HG03378 (cell line): ENCODE measurements at regions not wholly inside any gene's neighbourhood (a gene's known extent, or its start where the extent isn't known, plus 50 kb on each side); places are given as distances from the start of the nearest gene placed in this dataset.

ENCODE experiments used
- ATAC-seq: cut with Tn5 transposase; IDR thresholded peaks from one replicate; pipeline ENCODE4 v1.9.1; 2021; ENCODE audit warnings: mild to moderate bottlenecking, moderate library complexity; ENCODE audit not compliant: unreplicated experiment

DNA sequence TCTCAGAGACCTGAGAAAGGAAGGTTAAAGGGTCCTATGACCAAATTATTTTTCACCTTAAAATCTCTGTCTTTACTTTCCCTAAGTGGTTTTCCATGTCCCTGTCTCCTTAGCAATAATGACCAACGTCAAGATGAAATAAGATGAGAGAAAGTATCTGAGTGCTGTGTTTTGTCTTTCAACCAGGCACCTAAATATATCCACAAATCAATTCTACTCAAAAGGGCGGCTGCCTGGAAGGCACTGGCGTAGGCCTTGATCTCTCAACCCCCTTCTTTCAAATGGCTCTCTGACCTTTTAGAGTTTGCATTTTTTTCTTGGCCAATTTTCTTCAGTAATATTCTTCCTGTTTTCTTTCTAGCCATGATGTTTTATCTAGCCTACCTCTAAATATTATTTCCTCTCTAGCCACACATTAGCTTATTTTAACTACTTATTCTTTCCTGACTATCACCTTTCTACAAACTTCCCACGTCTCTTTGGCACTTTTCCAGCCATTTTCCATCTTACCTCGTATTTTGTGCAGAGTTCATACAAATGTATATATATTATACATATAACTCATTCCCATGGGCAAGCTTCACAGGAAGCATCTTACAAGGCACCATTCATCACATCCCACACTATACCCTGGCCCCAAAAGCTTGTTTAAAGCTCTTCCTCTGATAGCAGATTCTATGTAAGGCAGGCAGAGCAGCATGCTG lies 204.5 kb downstream of the SNX18 start:
- no peak for ATAC-seq

DNA sequence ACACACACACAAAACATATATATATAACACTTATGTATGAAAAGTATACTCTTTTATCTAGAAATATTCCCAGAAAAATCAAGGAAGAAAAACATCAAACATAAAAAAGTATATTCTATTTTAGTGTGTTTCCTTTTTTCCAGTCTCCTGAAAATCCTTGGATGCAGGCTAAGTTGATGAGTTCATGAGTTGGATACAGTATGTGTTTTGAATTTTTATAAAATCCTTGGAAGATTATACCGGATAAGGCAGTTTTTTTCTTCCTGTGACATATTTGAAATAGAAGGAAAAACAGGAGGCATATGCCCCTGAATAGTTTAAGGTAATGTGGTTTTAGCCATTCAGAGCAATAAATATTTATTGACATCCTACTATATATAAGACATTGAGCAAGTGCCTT lies 203.6 kb downstream of the SNX18 start:
- no peak for ATAC-seq

DNA sequence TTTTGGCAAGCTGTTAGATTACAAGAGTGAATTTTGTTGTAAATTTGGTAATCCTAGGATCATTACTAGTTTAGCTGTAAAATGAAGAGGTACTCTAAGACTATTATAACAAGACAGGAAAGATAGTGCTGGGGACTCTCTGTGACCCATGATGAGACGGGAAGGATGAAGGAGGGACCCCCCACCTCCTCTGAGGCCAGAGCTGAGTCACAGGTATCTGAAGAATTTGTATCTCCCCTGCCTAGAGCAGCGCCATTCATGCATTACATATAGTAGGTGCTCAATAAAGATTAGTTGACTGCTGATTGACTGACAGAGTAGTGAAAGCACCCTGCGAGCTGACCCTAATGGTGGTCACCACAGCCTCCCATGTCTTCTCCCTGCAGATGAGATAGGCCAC lies 202.8 kb downstream of the SNX18 start:
- no peak for ATAC-seq

DNA sequence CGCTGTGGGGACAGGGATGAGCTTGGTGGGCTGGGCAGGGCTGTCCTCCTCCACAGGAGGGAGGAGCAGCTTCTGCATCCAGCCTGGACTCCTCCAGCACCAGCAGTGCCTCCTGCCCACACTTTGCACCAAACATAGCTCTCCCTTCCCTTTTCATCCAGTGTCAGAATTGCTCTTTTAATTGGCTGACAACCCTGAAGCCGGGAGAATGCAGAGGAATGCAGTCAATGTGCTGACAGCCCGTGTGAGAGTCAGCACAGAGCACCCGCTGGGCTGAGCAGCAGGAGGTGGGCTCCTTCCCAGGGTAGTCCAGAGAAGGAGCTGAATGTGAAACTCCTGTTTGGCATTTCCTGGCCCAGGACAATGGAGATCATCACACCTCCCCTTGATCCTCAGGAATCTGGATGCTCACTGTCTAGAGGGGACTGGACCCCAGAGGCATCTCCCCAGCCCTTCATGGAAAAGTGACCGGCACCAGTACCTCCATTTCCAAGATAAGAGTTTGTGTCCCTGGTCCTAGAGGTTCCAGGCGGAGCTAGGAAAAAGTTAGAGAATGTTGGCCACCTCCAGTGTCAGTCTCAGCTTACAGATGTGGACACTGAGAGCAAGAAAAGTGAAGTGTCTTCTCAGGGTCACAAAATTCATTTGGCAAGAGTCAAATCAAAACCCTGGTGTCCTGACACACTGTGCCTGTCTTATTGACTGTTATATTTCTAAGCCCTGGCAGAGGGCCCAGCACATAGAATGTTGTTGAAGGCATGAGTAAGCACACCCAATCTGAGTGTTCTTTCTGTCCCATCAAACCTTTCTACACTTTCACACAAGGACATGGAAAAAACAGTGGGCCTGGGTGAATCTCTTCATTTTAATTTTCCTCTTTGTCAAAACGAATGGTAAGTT lies 202.1 kb downstream of the SNX18 start:
- ATAC-seq: no peak

DNA sequence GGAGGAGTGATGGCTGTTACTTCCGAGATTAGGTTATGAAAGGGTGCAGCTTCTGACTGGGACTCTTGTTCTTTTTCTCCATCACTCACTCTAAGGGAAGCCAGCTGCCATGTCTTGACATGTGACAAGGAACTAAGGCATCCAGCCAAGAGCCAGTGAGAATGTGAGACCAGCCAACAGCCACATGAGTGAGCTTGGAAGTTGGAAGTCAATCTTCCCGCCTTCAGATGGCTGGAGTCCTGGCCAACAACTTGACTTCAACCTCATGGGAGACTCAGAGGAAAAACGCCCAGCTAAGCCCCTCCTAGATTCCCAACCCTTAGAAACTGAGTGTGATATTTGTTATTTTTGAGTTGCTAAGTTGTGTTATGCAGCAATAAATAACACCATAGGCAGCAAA lies 201.1 kb downstream of the SNX18 start:
- no peak for ATAC-seq

DNA sequence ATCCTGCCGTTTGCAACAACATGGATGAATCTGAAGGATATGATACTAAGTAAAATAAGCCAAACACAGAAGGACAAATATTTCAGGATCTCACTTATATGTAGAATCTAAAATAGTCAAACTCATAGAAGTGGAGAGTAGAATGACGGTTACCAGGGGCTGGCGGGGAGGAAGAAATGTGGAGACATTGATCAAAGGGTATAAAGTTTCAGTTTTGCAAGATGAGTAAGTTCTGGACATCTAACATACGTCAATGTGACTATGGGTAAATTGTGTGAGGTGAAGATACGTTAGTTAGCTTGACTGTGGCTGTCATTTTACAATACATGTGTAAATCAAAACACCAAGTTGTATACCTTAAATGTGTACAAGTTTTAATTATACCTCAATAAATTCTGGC lies 200.3 kb downstream of the SNX18 start:
- no peak for ATAC-seq

DNA sequence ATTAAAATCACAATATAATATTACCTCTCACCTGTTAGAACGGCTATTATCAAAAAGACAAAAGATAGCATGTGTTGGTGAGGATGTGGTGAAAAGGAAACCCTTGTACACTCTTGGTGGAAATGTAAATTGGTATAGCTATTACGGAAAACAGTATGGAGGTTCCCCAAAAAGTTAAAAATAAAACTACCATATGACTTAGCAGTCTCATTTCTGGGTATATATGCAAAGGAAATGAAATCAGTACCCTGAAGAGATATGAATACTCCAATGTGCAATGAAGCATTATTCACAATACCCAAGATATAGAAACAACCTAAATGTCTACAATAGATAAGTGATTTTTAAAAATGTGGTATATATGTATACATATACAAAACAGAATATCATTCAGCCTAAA lies 199.9 kb downstream of the SNX18 start:
- no peak for ATAC-seq

DNA sequence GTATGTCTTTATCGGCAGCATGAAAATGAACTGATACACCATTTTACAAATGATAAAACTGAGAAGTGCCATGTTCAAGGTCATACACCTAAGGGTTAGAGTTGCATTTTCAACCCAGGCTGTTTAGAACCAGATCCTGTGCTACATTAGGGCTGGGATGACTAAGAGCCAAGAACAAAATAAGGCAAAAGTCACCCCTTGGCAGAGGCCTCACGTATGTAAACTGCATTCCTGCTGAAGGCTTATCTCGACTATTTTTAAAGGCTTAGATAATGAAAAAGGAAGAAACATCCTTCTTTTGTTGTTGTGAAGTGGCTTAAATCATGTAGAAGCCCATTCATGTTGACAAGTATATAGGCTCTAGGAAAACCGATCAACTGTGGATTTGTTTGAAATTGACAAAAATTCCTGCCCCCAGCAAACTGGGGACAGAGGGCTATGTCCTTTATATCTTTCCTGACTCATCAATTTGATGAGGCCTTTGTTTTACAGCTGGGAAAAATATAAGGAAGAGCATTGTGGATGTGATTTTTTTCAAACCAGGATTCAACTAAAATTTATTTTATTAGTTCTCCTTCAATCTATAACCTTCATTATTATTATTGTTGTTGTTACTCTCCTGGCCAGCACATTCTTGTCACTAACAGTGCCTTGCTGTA lies 196.5 kb downstream of the SNX18 start:
- no peak for ATAC-seq

DNA sequence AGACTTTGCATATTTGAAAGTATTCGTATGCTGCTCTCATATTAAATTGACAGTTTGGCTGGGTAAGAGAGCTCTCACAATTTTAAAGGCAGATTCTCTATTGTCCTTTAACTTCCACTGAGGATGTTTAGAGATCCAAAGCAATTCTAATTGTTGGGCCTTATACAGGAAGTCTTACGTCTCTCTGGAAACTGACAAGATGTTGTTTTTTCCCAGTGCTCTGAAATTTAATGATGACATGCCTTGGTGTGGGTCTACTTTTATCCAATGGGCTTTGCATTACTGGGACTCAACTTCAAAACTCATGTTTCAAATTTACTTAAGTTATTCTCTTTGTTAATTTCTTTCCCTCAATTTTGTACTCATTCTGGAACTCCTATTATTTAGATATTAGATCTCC lies 191.5 kb downstream of the SNX18 start:
- ATAC-seq: no peak

DNA sequence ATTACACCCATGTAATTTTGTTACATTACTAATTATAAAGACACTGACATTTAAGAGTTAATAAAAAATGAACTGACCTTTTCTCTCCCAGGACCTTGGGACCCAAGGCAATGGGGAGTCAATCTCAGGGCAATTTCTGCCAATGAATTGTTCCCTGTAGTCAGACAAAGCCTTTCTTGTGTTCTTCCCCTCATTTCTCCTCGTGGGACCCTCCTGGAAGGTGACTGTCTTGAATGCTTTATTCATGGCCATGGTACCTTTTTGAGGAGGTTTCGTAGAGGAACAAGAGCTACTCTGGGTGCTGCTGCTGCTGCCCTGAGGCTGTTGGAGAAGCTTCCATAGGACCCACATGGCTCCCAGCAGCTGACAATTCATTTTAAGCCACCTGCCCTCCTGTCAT lies 190.3 kb downstream of the SNX18 start:
- ATAC-seq: no peak

DNA sequence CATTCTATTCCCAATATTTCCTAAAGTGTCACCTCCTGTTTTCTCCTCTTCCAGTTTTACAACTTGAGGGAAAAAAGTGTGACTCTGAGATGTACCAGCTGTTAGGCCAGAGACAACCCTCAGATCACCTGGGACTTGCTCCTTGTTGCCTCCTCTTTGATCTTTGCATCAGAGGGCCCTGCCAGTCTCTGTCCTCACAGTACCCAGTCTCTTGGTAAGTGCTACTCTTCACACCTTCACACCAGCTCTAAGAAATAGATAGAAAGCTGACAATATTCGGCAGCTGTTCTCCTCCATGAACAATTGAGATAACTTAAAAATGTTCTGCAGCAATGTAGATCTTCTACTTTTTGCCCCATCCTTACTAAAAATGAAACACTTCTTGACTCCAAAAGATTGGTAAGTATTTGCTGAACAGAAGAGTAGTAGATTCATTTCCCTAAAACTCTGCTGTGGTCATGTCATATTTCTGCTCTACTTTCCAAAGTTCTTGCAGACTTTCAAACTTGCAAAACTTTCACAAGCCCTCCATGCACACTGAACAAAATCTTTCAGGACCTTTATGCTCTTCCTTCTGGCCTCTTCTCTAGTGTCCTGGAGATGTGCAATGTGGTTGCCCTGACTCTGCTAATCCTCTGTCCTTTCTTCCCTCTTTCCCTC lies 188.6 kb downstream of the SNX18 start:
- ATAC-seq: no peak

DNA sequence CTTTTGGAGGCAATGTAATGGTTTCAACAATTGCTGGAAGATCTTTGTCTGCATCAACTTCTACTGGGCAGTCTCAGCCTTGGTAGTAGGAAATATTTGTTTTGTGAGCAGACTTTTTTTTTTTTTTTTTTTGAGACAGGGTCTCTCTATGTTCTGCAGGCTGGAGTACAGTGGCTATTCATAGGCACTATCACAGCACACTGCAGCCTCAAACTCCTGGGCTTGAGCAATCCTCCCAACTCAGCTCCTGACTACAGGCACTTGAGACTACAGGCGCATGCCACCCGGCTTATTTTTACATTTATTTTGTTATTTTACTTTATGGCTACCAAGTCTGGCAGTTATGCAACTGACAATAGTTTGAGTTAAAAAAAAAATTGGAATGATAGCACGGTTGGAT lies 187.3 kb downstream of the SNX18 start:
- no peak for ATAC-seq

DNA sequence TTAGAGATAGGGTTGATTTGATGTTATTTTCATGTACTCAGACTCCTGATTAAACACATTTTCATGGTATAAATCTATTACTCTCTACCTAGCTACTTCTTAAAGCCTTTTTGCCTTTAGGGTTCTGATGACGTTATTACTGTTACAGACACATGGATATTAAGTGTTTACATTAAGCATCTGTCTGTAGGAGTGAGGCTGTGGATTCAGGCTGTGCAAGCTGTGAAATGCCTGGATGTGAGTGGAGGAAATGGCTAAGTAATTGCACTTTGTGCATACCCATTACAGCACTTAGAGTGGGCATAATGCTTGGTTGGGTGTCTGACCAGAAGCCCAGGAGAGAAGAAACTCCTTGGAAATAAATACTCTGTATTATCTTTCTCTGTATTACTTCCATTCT lies 186.8 kb downstream of the SNX18 start:
- no peak for ATAC-seq

DNA sequence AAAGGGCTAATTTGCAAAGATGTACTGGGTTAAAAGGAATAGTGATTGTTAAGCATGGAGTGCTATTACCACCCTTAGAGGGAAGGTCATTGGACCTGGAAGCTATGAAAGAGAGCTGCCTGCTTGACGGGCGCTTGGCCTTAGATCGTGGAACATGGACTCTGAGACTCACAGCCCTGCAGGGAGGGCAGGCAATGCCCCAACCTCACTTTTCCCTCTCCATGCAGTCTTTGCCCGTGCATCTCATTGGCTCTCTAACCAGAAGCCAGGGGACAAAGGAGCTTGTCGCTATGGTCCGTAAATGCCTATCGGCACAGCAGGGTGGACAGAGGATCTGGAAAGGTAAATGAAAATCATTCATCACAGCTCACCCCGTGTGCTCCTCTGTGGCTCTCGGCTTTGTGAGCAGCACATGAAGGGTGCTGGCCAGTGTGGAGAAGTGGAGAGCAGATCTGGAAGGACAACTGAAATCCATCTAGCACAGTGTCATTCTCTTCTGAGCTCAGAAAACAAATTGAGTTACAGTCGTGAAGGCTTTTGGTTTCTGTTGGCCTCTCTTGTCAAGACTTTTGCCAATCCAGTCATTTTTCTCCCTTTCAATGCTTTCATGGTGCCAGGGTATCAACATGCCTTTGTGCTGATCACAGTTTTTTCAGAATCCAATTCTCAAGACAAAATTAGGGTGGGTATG lies 186.2 kb downstream of the SNX18 start:
- ATAC-seq: no peak

DNA sequence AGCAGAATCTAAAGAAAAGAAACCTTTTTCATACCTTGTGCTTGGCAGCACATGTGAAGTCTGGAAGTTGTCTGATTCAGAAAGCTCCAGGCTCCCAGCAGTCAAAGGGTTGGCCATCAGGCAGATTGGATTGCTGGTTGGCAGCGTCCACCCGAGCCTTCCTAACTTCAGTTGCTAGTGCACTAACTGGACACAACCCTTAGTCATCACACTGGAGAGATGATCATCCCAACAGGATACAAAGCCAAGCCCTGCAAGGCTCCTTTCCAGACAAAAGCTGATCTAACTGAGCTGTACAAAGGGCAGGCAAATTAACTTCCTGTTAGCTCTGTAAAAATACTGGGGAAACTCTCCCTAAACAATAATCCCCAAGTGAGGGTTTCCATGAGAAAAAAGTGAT lies 185.6 kb downstream of the SNX18 start:
- ATAC-seq: no peak

DNA sequence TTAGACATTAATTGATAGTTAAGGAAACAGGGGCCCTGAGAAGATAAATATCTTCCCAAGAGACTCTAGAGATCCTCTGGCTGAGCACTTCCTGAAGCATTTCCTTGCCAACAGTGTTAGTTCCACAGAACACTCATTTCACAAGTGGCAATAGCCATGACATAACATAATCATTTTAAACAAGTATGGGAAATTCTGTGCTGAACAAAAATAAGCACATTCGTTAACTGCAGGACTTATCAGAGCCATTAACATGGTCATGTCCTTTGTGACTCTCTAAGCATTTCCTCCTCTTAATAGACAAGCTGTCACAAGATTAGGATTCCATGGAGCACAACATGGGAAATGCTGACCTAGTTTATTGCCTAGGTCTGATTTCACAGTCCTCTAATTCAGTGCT lies 184.9 kb downstream of the SNX18 start:
- no peak for ATAC-seq

DNA sequence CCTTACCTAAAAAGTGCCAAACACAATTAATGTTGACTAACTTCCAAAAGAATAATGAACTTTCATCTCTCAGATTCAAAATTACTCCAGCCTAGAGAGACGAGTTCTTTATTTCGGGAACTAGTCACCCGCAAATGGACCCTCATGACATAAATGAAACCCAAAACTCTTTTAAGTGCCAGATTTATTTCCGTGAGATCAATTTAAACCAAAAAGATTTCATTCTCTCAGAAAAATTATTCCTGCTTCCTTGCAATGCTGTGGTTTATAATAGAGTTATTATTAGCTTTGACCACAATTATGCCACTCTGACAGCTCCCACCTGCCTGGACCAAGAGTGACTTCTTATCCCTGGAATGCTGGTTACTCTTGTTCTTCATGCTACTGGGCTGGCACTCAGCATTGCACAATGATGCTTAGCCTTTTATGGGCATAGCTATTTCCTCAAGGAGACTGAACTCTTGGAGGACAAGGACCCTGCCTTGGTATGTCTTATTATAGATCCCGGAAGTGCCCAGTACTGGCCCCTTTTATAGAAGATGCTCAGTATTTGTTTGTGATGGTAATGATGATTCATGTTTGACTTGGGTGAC lies 183.5 kb downstream of the SNX18 start:
- no peak for ATAC-seq

DNA sequence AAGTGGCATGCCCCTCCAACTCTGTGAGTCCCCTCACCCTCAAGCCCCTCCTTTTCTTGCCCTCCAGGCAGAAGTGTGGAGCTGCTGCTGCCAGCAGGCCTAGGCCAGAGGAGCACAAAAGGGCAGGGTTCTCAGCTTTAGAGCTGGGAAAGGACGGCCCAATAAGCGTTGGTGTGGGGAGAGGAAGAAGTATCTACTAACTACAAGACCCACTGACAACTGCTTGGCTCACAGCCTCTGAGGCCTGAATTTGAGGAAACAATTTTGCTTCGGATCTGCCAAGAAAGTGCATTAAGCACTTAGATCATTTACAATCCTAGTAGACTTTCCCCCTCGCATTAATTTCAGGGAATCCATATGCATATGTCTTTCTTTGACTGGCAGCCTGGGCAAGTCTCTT lies 179.4 kb downstream of the SNX18 start:
- no peak for ATAC-seq

DNA sequence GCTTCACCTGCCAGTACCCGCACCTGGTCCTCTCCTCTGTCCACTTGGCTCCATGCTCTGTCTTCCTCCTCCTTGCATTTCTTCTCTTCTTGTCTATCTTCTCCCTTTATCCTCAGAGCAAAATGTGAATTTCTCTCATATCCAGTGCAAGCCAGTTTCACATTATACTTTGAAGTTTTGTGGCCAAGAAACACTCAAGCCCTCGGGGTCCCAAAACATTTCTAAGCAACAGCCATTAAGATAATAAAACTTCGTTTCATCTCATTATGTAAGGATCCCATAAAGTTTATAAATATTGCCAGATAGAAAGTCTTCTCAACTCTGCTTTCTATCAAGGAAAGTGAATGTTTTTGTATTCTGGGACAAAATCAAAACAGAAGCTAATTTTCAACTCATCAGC lies 178.8 kb downstream of the SNX18 start:
- no peak for ATAC-seq

DNA sequence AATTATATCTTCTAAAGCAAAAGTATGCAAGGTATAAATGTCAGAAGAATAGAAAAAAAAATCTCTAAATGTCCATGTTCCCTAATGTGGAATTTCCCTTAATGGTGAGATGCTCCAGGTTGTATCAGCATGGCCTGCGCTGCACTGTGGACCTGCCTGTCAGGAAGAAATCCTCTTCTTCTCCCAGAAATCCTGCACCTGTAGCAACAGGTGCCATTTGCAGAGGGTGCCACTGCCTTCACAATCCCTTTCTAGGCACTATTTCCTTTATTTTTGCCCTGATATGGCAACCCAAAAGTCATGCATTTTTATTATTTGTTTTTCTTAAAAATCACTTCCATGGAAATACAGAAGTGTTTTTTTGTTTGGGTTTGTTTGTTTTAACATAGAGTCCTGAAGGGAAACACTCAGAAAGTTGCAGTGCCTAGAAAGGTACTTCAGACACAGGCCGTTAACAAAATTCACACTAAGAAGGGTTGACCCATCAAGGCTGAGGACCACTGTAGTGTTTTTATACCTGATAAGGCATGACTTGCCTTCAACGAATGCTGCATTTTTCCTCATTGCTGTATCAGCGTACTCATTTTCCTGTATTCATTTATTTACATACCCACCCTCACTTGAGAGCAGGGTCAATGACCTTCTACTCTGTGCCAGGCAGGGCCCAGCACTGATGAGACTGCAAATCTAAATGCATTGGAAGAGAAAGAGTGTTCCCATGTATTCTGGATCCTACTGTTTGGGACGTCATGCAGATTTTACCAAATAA lies 177.8 kb downstream of the SNX18 start:
- no peak for ATAC-seq
